HepG2 (cell line): ENCODE measurements at regions not wholly inside any gene's neighbourhood (a gene's known extent, or its start where the extent isn't known, plus 50 kb on each side); places are given as distances from the start of the nearest gene placed in this dataset.

Source experiments
- ATAC-seq: fragments of 200-7000 bp; cut with Tn5 transposase; 3 replicates; pipeline ENCODE4 v1.9.1; 2020; ENCODE audit warnings: mild to moderate bottlenecking, moderate library complexity
- BruUV-seq: library from RNA; stranded (reverse); fragments of 400-500 nt; replicated peaks from 2 replicates; lab custom pipeline; 2021; lab: Mats Ljungman, UMichigan
- CTCF ChIA-PET: fragments of 300-600 bp; formaldehyde crosslinking; extraction: SDS; loops from one replicate; lab custom pipeline; 2021; ENCODE audit warnings: low total read pairs, inconsistent platforms, low intra/inter-chr PET ratio; lab: Yijun Ruan, JAX
- POLR2A ChIA-PET: fragments of 350-600 bp; sonication (Branson Sonifier 250); formaldehyde crosslinking; loops from one replicate; lab custom pipeline; 2020; ENCODE audit warnings: antibody characterized with exemption, inconsistent platforms; lab: Yijun Ruan, JAX
- DNase-seq: peaks from one replicate; pipeline ENCODE4 v3.0.0-alpha.2; 2015; ENCODE audit warnings: low spot score
- FAIRE-seq: peaks from 3 replicates; lab custom pipeline; 2011; peaks lifted over from hg19 to GRCh38; lab: Jason Lieb, UNC
- H2AFZ ChIP-seq: one replicate; pipeline ENCODE4 v1.6.1; 2011; ENCODE audit warnings: low read length, inconsistent platforms
- H3K27ac ChIP-seq: fragments of 300-600 bp; 3 replicates; pipeline ENCODE4 v1.8.0; 2011; ENCODE audit warnings: mixed run types, mild to moderate bottlenecking, mixed read lengths, low read length, inconsistent platforms; ENCODE audit not compliant: insufficient read depth; ENCODE audit errors: extremely low read length
- H3K27me3 ChIP-seq, 2 experiments: fragments of 200-600 bp in 1 of 2; 2 replicates in 1 of 2; 3 replicates in 1 of 2; pipeline versions ENCODE4 v1.6.0 to v1.8.0; 2011; ENCODE audit warnings: low read length in 2 of 2, mild to moderate bottlenecking in 2 of 2, moderate library complexity in 2 of 2, inconsistent platforms in 1 of 2; ENCODE audit not compliant: insufficient read depth in 2 of 2, control insufficient read depth in 1 of 2
- H3K36me3 ChIP-seq, 2 experiments: fragments of 200-600 bp in 1 of 2; replicated peaks in 1 of 2; 2 replicates in 1 of 2; 3 replicates in 1 of 2; pipeline versions ENCODE4 v1.5.1 to v1.8.0; 2011; ENCODE audit warnings: low read length in 2 of 2, inconsistent platforms in 1 of 2; ENCODE audit not compliant: insufficient read depth in 2 of 2, control insufficient read depth in 1 of 2
- H3K4me1 ChIP-seq: 2 replicates; pipeline ENCODE4 v1.5.1; 2012; ENCODE audit warnings: low read length, inconsistent platforms; ENCODE audit not compliant: insufficient read depth
- H3K4me2 ChIP-seq: 2 replicates; pipeline ENCODE4 v1.6.0; 2011; ENCODE audit warnings: low read depth, low read length, inconsistent platforms
- H3K4me3 ChIP-seq, 3 experiments: fragments of 200-600 bp in 1 of 3; sonication (generic), shearing (Covaris generic) in 1 of 3; replicated peaks in 1 of 3; 2 replicates each; pipeline ENCODE4 v1.5.1; 2011 to 2016; ENCODE audit warnings: low read length in 3 of 3, inconsistent platforms in 2 of 3, low read depth in 2 of 3, mild to moderate bottlenecking in 2 of 3, control low read depth in 1 of 3, mixed read lengths in 1 of 3; ENCODE audit not compliant: insufficient read depth in 1 of 3
- H3K79me2 ChIP-seq: one replicate; pipeline ENCODE4 v1.6.1; 2011; ENCODE audit warnings: low read length, inconsistent platforms; ENCODE audit not compliant: insufficient read depth
- H3K9ac ChIP-seq: 2 replicates; pipeline ENCODE4 v1.6.0; 2011; ENCODE audit warnings: mild to moderate bottlenecking, low read depth, low read length, inconsistent platforms; ENCODE audit not compliant: insufficient read depth
- H3K9me3 ChIP-seq: 2 replicates; pipeline ENCODE4 v1.5.1; 2012; ENCODE audit warnings: mild to moderate bottlenecking, low read length
- H4K20me1 ChIP-seq: 2 replicates; pipeline ENCODE4 v1.6.0; 2011; ENCODE audit warnings: inconsistent platforms, mild to moderate bottlenecking, low read length, moderate library complexity; ENCODE audit not compliant: insufficient read depth
- HDAC6 ChIP-seq: fragments of 200-600 bp; sonication (generic); IDR thresholded peaks from 2 replicates; pipeline ENCODE4 v1.7.0; 2017; ENCODE audit warnings: mild to moderate bottlenecking, antibody characterized with exemption, low read length, low read depth
- IKZF5 ChIP-seq: IDR thresholded peaks from 2 replicates; pipeline ENCODE4 v1.6.1; 2018; ENCODE audit warnings: missing genetic modification reagents, mild to moderate bottlenecking, missing compliant biosample characterization
- KLF9 ChIP-seq: IDR thresholded peaks from 2 replicates; pipeline ENCODE4 v1.6.1; 2016; ENCODE audit warnings: low read depth
- MTF1 ChIP-seq: sonication (generic); formaldehyde crosslinking; IDR thresholded peaks from 2 replicates; pipeline ENCODE4 v1.5.0; 2020; ENCODE audit warnings: missing genetic modification reagents
- SPEN ChIP-seq: sonication (generic); formaldehyde crosslinking; IDR thresholded peaks from 2 replicates; pipeline ENCODE4 v1.5.1; 2020; ENCODE audit warnings: low read depth, mild to moderate bottlenecking, missing genetic modification reagents
- TRAFD1 ChIP-seq: sonication (generic); formaldehyde crosslinking; IDR thresholded peaks from 2 replicates; pipeline ENCODE4 v1.5.1; 2020; ENCODE audit warnings: missing genetic modification reagents, mild to moderate bottlenecking, borderline replicate concordance
- ZNF10 ChIP-seq: sonication (generic); formaldehyde crosslinking; IDR thresholded peaks from 2 replicates; pipeline ENCODE4 v1.4.0; 2020; ENCODE audit warnings: mild to moderate bottlenecking, low read depth, missing genetic modification reagents, borderline replicate concordance
- ZNF225 ChIP-seq: sonication (generic); formaldehyde crosslinking; IDR thresholded peaks from 2 replicates; pipeline ENCODE4 v1.4.0; 2020; ENCODE audit warnings: mild to moderate bottlenecking, missing genetic modification reagents
- ZNF3 ChIP-seq: IDR thresholded peaks from 2 replicates; pipeline ENCODE4 v1.7.0; 2017; ENCODE audit warnings: inconsistent platforms
- ZNF382 ChIP-seq: sonication (generic); formaldehyde crosslinking; IDR thresholded peaks from 2 replicates; pipeline ENCODE4 v1.5.0; 2020; ENCODE audit warnings: missing genetic modification reagents, mild to moderate bottlenecking, borderline replicate concordance
- ZNF446 ChIP-seq: sonication (generic); formaldehyde crosslinking; IDR thresholded peaks from 2 replicates; pipeline ENCODE4 v1.5.0; 2020; ENCODE audit warnings: mild to moderate bottlenecking, missing genetic modification reagents
- ZNF589 ChIP-seq: sonication (generic); formaldehyde crosslinking; conservative IDR thresholded peaks from 2 replicates; pipeline ENCODE4 v1.8.0; 2022; ENCODE audit warnings: mild to moderate bottlenecking, moderate library complexity, missing genetic modification reagents
- ZNF687 ChIP-seq: sonication (generic); formaldehyde crosslinking; IDR thresholded peaks from 2 replicates; pipeline ENCODE4 v1.5.1; 2020; ENCODE audit warnings: mild to moderate bottlenecking, missing genetic modification reagents, moderate library complexity
- WGBS: methylation state at CpG from one replicate; pipeline ENCODE4 v1.1.6; 2017; ENCODE audit warnings: low lambda C conversion rate; 5-methylcytosine and 5-hydroxymethylcytosine counted together
- in situ Hi-C: cut with HindIII; loops from 2 replicates; pipeline ENCODE4 v1.10.0; 2017; ENCODE audit warnings: low pct_unique_long_range_greater_than_20kb; ENCODE audit not compliant: extremely low pct_ligation_motif_present
- intact Hi-C: fragments of 100-400 bp; cut with micrococcal nuclease; formaldehyde crosslinking; loops from one replicate; pipeline ENCODE4 v1.10.0; 2022; ENCODE audit not compliant: unreplicated experiment

- 0 out of 2 replicates have a peak, but pooled peaks cover 6% of the 10 kb centered on the region for H4K20me1 ChIP-seq
- POLR2A ChIA-PET = no interaction called here
- H3K4me1 ChIP-seq = no peaks in the 10 kb centered on the region
- H3K9ac ChIP-seq = no peak overlapping the region
- CTCF ChIA-PET = no interaction called here
- H2AFZ ChIP-seq = no peak overlapping the region
- peaks cover 0 to 26% of the 10 kb centered on the region in 2 experiments; a peak in 2 of 5 replicates for H3K27me3 ChIP-seq
- in situ Hi-C loops (no loop called here), intact Hi-C loops (no loop called here)
- H3K4me2 ChIP-seq = no peak overlapping the region
- no peak overlapping the region for H3K27ac ChIP-seq
- H3K9me3 ChIP-seq = no peaks in the 10 kb centered on the region
- BruUV-seq = no TSS peak
- no peak for ATAC-seq
- H3K36me3 ChIP-seq = no peaks in the 10 kb centered on the region
- DNase-seq = no peak
- no peak for FAIRE-seq
- WGBS = 0% methylated on average over 2 of the region's 2 CpGs
- H3K4me3 ChIP-seq = no peak overlapping the region
- no peaks in the 10 kb centered on the region for H3K79me2 ChIP-seq
- no peak for TF ChIP-seq ZNF589
- no peak for TF ChIP-seq TRAFD1 (CRISPR knock-in tag)
- TF ChIP-seq IKZF5 (CRISPR knock-in tag) = no peak
- TF ChIP-seq ZNF225 = no peak
- TF ChIP-seq SPEN (CRISPR knock-in tag) = no peak
- TF ChIP-seq ZNF687 (CRISPR knock-in tag) = no peak
- no peak for TF ChIP-seq MTF1 (CRISPR knock-in tag)
- TF ChIP-seq KLF9 (CRISPR knock-in tag) = no peak
- no peak for TF ChIP-seq HDAC6
- TF ChIP-seq ZNF382 (CRISPR knock-in tag) = no peak
- TF ChIP-seq ZNF3 (CRISPR knock-in tag) = no peak
- no peak for TF ChIP-seq ZNF446 (CRISPR knock-in tag)
- TF ChIP-seq ZNF10 (CRISPR knock-in tag) = no peak
Measured at GRCh38 chr15:69971771-69972170, 125.9 kb downstream of the TLE3 start.
